Esophagus muscularis mucosa (tissue), 4 donors: ENCODE measurements at regions not wholly inside any gene's neighbourhood (a gene's known extent, or its start where the extent isn't known, plus 50 kb on each side); places are given as distances from the start of the nearest gene placed in this dataset.

Experiments
- CTCF ChIP-seq, 3 experiments: fragments of 200-600 bp in 2 of 3; fragments of 450-650 bp in 1 of 3; sonication (generic) in 2 of 3; IDR thresholded peaks; one replicate each; pipeline ENCODE4 v1.5.1; 2017 to 2019; ENCODE audit warnings: antibody characterized with exemption in 3 of 3, mild to moderate bottlenecking in 2 of 3, moderate library complexity in 1 of 3
- EP300 ChIP-seq: sonication (generic); formaldehyde crosslinking; IDR thresholded peaks from one replicate; pipeline ENCODE4 v1.6.1; 2017; ENCODE audit warnings: antibody characterized with exemption
- POLR2A ChIP-seq: fragments of 450-650 bp; IDR thresholded peaks from one replicate; pipeline ENCODE4 v1.6.1; 2017; ENCODE audit warnings: antibody characterized with exemption, moderate library complexity, mild to moderate bottlenecking, low read depth

GRCh38 chr1:60866917-60867531, 215.3 kb upstream of the NFIA start:
- TF ChIP-seq CTCF (IDR thresholded peaks at IDR 0.05), result no peak
- TF ChIP-seq POLR2A, result no peak
- no peak for TF ChIP-seq EP300
